GM12878 (cell line): ENCODE measurements at regions not wholly inside any gene's neighbourhood (a gene's known extent, or its start where the extent isn't known, plus 50 kb on each side); places are given as distances from the start of the nearest gene placed in this dataset.

ENCODE experiments used
- EP300 ChIP-seq, 2 experiments: fragments of 150-350 bp in 1 of 2; IDR thresholded peaks; 2 replicates each; pipeline ENCODE4 v1.6.1; 2011 to 2012; ENCODE audit warnings: low read depth in 2 of 2, low read length in 2 of 2, borderline replicate concordance in 1 of 2, improper control_type of control experiment in 1 of 2, inconsistent platforms in 1 of 2; ENCODE audit not compliant: control insufficient read depth in 1 of 2
- ESRRA ChIP-seq: IDR thresholded peaks from 2 replicates; pipeline ENCODE4 v1.6.1; 2012; ENCODE audit warnings: mild to moderate bottlenecking, low read length, improper control_type of control experiment
- FOXM1 ChIP-seq: IDR thresholded peaks from 2 replicates; pipeline ENCODE4 v1.6.1; 2012; ENCODE audit warnings: low read depth, mild to moderate bottlenecking, inconsistent platforms, low read length, moderate library complexity
- MEF2B ChIP-seq: fragments of 450-650 bp; IDR thresholded peaks from 2 replicates; pipeline ENCODE4 v1.6.1; 2018; ENCODE audit warnings: mild to moderate bottlenecking, moderate library complexity; ENCODE audit not compliant: partially characterized antibody, poor library complexity, severe bottlenecking
- NBN ChIP-seq: fragments of 450-650 bp; IDR thresholded peaks from 2 replicates; pipeline ENCODE4 v1.6.1; 2016
- RB1 ChIP-seq: fragments of 450-650 bp; formaldehyde crosslinking; IDR thresholded peaks from 2 replicates; pipeline ENCODE4 v1.6.1; 2017; ENCODE audit warnings: mild to moderate bottlenecking, borderline replicate concordance
- RCOR1 ChIP-seq: conservative IDR thresholded peaks from 2 replicates; pipeline ENCODE4 v1.6.1; 2012; ENCODE audit warnings: low read depth, low read length, improper control_type of control experiment
- REST ChIP-seq: IDR thresholded peaks from 2 replicates; pipeline ENCODE4 v1.6.1; 2012; ENCODE audit warnings: mild to moderate bottlenecking, low read depth, low read length
- RFX5 ChIP-seq: IDR thresholded peaks from 2 replicates; pipeline ENCODE4 v1.6.1; 2011; ENCODE audit warnings: low read depth, low read length, improper control_type of control experiment
- TCF12 ChIP-seq: IDR thresholded peaks from 2 replicates; pipeline ENCODE4 v1.6.1; 2011; ENCODE audit warnings: low read depth, mild to moderate bottlenecking, low read length
- WRNIP1 ChIP-seq: IDR thresholded peaks from 2 replicates; pipeline ENCODE4 v1.6.1; 2011; ENCODE audit warnings: low read depth, low read length, improper control_type of control experiment, borderline replicate concordance
- ZNF217 ChIP-seq: fragments of 450-650 bp; IDR thresholded peaks from 2 replicates; pipeline ENCODE4 v1.6.1; 2017; ENCODE audit warnings: antibody characterized with exemption, mild to moderate bottlenecking
- TF ChIP-seq, protein P1 (sequence below): fragments of 450-650 bp; IDR thresholded peaks from 2 replicates; pipeline ENCODE4 v1.6.1; 2017; ENCODE audit warnings: mild to moderate bottlenecking, low read depth, inconsistent platforms; ENCODE audit not compliant: poor library complexity, severe bottlenecking
- TF ChIP-seq, protein P2 (sequence below): fragments of 450-650 bp; formaldehyde crosslinking; IDR thresholded peaks from 2 replicates; pipeline ENCODE4 v1.4.0; 2020; ENCODE audit warnings: mild to moderate bottlenecking, moderate library complexity

DNA sequence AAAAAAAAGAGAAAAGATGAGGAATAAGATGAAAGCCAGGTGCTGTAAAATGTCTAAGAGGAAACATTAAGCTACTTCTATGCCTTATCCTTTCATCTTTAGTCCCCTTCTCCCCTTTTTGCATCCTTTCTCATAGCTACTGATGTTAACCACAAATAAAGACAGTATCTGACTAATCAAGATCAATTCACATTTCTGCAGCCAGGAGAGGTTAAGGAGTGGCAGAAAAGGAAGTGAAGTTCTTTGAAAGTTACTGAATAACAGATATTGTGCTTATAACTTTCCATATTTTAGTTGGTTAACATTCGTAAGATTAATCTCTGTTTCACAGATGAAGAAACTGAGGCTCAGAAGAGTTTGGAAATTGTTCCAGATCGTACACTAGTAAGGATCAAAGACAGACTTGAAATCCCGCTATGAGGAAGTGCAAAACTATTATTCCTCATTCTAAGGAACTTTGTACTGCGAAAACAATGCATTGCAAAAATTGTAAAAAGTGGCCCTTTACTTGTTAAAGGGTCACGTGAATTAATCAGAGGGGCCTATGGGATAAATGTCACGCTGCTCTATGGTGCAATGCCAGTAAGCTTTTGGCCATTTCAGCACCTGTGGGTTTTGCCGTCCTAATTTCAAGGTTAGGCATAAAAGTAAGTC, 117.7 kb upstream of the GRM7 start (continued):
- TF ChIP-seq, protein P1, sequence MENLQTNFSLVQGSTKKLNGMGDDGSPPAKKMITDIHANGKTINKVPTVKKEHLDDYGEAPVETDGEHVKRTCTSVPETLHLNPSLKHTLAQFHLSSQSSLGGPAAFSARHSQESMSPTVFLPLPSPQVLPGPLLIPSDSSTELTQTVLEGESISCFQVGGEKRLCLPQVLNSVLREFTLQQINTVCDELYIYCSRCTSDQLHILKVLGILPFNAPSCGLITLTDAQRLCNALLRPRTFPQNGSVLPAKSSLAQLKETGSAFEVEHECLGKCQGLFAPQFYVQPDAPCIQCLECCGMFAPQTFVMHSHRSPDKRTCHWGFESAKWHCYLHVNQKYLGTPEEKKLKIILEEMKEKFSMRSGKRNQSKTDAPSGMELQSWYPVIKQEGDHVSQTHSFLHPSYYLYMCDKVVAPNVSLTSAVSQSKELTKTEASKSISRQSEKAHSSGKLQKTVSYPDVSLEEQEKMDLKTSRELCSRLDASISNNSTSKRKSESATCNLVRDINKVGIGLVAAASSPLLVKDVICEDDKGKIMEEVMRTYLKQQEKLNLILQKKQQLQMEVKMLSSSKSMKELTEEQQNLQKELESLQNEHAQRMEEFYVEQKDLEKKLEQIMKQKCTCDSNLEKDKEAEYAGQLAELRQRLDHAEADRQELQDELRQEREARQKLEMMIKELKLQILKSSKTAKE = no peak
- TF ChIP-seq, protein P2, sequence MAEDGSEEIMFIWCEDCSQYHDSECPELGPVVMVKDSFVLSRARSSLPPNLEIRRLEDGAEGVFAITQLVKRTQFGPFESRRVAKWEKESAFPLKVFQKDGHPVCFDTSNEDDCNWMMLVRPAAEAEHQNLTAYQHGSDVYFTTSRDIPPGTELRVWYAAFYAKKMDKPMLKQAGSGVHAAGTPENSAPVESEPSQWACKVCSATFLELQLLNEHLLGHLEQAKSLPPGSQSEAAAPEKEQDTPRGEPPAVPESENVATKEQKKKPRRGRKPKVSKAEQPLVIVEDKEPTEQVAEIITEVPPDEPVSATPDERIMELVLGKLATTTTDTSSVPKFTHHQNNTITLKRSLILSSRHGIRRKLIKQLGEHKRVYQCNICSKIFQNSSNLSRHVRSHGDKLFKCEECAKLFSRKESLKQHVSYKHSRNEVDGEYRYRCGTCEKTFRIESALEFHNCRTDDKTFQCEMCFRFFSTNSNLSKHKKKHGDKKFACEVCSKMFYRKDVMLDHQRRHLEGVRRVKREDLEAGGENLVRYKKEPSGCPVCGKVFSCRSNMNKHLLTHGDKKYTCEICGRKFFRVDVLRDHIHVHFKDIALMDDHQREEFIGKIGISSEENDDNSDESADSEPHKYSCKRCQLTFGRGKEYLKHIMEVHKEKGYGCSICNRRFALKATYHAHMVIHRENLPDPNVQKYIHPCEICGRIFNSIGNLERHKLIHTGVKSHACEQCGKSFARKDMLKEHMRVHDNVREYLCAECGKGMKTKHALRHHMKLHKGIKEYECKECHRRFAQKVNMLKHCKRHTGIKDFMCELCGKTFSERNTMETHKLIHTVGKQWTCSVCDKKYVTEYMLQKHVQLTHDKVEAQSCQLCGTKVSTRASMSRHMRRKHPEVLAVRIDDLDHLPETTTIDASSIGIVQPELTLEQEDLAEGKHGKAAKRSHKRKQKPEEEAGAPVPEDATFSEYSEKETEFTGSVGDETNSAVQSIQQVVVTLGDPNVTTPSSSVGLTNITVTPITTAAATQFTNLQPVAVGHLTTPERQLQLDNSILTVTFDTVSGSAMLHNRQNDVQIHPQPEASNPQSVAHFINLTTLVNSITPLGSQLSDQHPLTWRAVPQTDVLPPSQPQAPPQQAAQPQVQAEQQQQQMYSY (CRISPR knock-in tag) = no peak
- TF ChIP-seq RFX5 = no peak
- TF ChIP-seq FOXM1 = no peak
- TF ChIP-seq MEF2B = no peak
- no peak for TF ChIP-seq ZNF217
- TF ChIP-seq TCF12 = no peak
- TF ChIP-seq WRNIP1 = no peak
- TF ChIP-seq RCOR1 = no peak
- no peak for TF ChIP-seq RB1
- no peak for TF ChIP-seq EP300 (IDR thresholded peaks at IDR 0.05; ENCODE audit: borderline replicate concordance in 1 of 2, control insufficient read depth in 1 of 2, low read depth in 2 of 2, low read length in 2 of 2)
- no peak for TF ChIP-seq ESRRA
- TF ChIP-seq REST = no peak
- TF ChIP-seq NBN = no peak
